GM12891 (cell line): ENCODE measurements at regions not wholly inside any gene's neighbourhood (a gene's known extent, or its start where the extent isn't known, plus 50 kb on each side); places are given as distances from the start of the nearest gene placed in this dataset.

Experiments used
- PAX5 ChIP-seq: IDR thresholded peaks from 2 replicates; pipeline ENCODE4 v1.6.1; 2011; ENCODE audit warnings: low read length, moderate library complexity, mild to moderate bottlenecking; ENCODE audit not compliant: insufficient read depth, severe bottlenecking
- POLR2A ChIP-seq: IDR thresholded peaks from 2 replicates; pipeline ENCODE4 v1.6.1; 2011; ENCODE audit warnings: low read depth, low read length, control low read depth
- POLR2AphosphoS5 ChIP-seq: IDR thresholded peaks from 2 replicates; pipeline ENCODE4 v1.6.1; 2011; ENCODE audit warnings: low read depth, low read length, control low read depth
- POU2F2 ChIP-seq: IDR thresholded peaks from 2 replicates; pipeline ENCODE4 v1.6.1; 2011; ENCODE audit warnings: low read depth, mild to moderate bottlenecking, control low read depth, low read length, moderate library complexity
- TAF1 ChIP-seq: IDR thresholded peaks from 2 replicates; pipeline ENCODE4 v1.6.1; 2011; ENCODE audit warnings: low read depth, low read length, control low read depth

DNA sequence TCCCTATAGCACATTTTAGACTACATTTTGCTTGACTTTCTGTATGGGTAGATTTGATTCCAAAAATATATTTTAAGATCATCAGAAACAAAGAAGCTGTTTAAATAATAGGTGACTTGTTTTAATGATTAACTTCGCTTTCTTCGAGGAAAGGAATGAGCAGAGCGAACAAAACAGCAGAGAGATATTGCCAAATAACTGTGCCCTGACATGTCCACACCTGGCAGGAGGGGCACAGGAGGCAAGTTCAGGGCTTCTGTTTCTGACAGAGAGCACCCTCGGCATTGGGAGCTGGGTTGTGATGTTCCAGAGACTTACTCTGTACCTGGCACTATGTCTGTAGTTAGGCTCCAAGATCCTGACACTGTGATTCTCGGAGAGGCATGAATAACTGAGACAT lies 155.7 kb upstream of the SASH1 start:
- no peak for TF ChIP-seq POLR2A
- no peak for TF ChIP-seq POLR2AphosphoS5
- no peak for TF ChIP-seq TAF1
- TF ChIP-seq POU2F2 = no peak
- TF ChIP-seq PAX5 = no peak
